Activated B cell treated with CpG ODN at 0.5 μM for 24 hours (primary cell): ENCODE measurements at regions not wholly inside any gene's neighbourhood (a gene's known extent, or its start where the extent isn't known, plus 50 kb on each side); places are given as distances from the start of the nearest gene placed in this dataset.

ENCODE experiments used
- ATAC-seq: fragments of 200-7000 bp; cut with Tn5 transposase; one replicate; pipeline ENCODE4 v1.10.0; 2021; ENCODE audit warnings: low read depth, mild to moderate bottlenecking, moderate library complexity
- CTCF ChIA-PET: fragments of 350-600 bp; sonication (Branson Sonifier 250); formaldehyde crosslinking; loops from one replicate; lab custom pipeline; 2021; ENCODE audit warnings: antibody characterized with exemption; lab: Charles Lee
- POLR2A ChIA-PET: fragments of 350-600 bp; sonication (Branson Sonifier 250); formaldehyde crosslinking; loops from one replicate; lab custom pipeline; 2021; ENCODE audit warnings: antibody characterized with exemption; lab: Charles Lee
- DNase-seq: peaks from one replicate; pipeline ENCODE4 v3.0.0; 2022
- H3K27ac Mint-ChIP-seq: one replicate; pipeline ENCODE4 v1.8.0; 2020; ENCODE audit warnings: mixed read lengths
- H3K27me3 Mint-ChIP-seq: one replicate; pipeline ENCODE4 v1.8.0; 2021; ENCODE audit warnings: mixed read lengths
- H3K36me3 Mint-ChIP-seq: one replicate; pipeline ENCODE4 v1.8.0; 2021; ENCODE audit warnings: low read depth, mixed read lengths
- H3K4me1 Mint-ChIP-seq: one replicate; pipeline ENCODE4 v1.8.0; 2021; ENCODE audit warnings: mixed read lengths
- H3K4me3 Mint-ChIP-seq: one replicate; pipeline ENCODE4 v1.8.0; 2020; ENCODE audit warnings: mild to moderate bottlenecking, mixed read lengths
- H3K9me3 Mint-ChIP-seq: one replicate; pipeline ENCODE4 v1.8.0; 2020; ENCODE audit warnings: mixed read lengths
- CTCF ChIP-seq: fragments of 200-600 bp; IDR thresholded peaks from one replicate; pipeline ENCODE4 v1.8.0; 2022; ENCODE audit warnings: antibody characterized with exemption, mild to moderate bottlenecking
- intact Hi-C: fragments of 100-400 bp; cut with micrococcal nuclease; formaldehyde crosslinking; loops from one replicate; pipeline ENCODE4 v1.15.1; 2024

GRCh38 chr12:61554268-61555008 is 705.8 kb upstream of the USP15 start:
- CTCF ChIA-PET, result no interaction called here
- Mint-ChIP-seq H3K27ac (no peak overlapping the region), H3K36me3 (no peaks in the 10 kb centered on the region), H3K27me3 (no peaks in the 10 kb centered on the region), H3K4me1 (no peaks in the 10 kb centered on the region), H3K4me3 (no peak overlapping the region), H3K9me3 (peaks cover 2% of the 10 kb centered on the region)
- POLR2A ChIA-PET, result no interaction called here
- DNase-seq (no peak), ATAC-seq (no peak)
- no peak for TF ChIP-seq CTCF
- intact Hi-C loops, result no loop called here

DNA sequence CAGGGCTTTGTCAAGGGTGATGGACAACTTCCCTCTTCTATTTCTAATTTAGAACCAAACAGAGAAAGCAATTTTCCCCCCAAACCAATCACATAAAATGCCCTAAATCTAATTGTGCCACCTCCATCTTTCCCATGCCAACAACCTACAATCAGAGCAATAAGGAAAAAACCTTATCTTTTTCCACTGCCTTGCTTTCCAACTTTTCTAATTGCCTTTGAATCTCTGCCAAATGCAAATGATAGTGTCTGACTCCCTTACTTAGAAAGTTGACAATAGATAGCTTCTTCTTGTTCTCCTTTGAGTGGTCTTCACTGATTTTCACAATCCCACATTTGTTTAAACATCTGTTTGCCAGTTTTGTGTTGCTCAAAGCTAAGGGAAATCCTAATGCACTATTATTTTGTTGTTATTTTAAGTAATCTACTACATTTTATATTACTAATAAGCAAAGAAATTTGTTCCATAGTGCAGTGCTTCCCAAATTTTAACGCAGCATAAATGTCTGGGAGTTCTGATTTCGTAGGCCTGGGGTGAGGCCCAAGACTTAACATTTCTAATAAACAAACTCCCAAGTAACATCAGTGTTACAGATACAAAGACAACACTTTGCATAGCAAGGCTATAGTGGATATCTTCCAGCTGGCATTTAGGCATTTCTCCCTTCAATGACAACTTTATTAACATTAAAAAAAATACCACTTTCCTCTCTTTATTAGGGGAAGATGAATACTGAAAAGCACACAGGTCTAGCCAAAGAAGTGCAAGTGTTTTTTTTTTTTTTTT is 696.3 kb upstream of the USP15 start:
- ATAC-seq, result no peak
- DNase-seq, result no peak
- intact Hi-C loops, result no loop called here
- H3K9me3 Mint-ChIP-seq, result peaks cover 11% of the 10 kb centered on the region
- H3K27me3 Mint-ChIP-seq, result no peaks in the 10 kb centered on the region
- H3K4me1 Mint-ChIP-seq, result no peaks in the 10 kb centered on the region
- CTCF ChIA-PET, result no interaction called here
- no peak for TF ChIP-seq CTCF
- no peak overlapping the region for H3K27ac Mint-ChIP-seq
- no peaks in the 10 kb centered on the region for H3K36me3 Mint-ChIP-seq
- POLR2A ChIA-PET, result no interaction called here
- H3K4me3 Mint-ChIP-seq, result no peak overlapping the region

DNA sequence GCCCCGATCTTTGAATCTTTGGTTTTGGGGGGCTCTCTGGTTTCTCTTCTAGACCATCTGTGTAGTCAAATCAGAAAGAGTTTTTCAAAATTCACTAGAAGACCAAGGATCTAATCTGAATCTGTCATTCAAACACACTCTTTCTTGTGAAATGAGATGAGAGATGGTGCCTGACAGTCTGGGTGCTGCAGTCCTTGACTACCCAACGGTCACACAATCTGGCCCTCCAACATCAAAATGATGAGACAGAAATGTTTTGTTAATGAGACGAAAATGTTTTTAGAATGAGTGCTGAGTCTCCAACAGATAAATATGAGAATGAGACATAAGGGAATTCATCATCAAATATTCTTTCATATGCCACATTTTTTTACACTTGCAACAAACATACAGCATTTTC is 695.7 kb upstream of the USP15 start:
- no peak overlapping the region for H3K4me3 Mint-ChIP-seq
- H3K27me3 Mint-ChIP-seq, result no peaks in the 10 kb centered on the region
- intact Hi-C loops, result no loop called here
- H3K4me1 Mint-ChIP-seq, result no peaks in the 10 kb centered on the region
- CTCF ChIA-PET, result no interaction called here
- peaks cover 11% of the 10 kb centered on the region for H3K9me3 Mint-ChIP-seq
- no peaks in the 10 kb centered on the region for H3K36me3 Mint-ChIP-seq
- DNase-seq (no peak), ATAC-seq (no peak)
- no peak for TF ChIP-seq CTCF
- H3K27ac Mint-ChIP-seq, result no peak overlapping the region
- POLR2A ChIA-PET, result no interaction called here

- Mint-ChIP-seq H3K27me3 (no peaks in the 10 kb centered on the region), H3K4me3 (no peak overlapping the region), H3K27ac (no peak overlapping the region), H3K4me1 (no peaks in the 10 kb centered on the region), H3K9me3 (peaks cover 8% of the 10 kb centered on the region), H3K36me3 (no peaks in the 10 kb centered on the region)
- no peak for TF ChIP-seq CTCF
- POLR2A ChIA-PET, result no interaction called here
- ATAC-seq, result no peak
- intact Hi-C loops, result no loop called here
- CTCF ChIA-PET, result no interaction called here
- no peak for DNase-seq
Observed at GRCh38 chr12:61566183-61566582, 694.0 kb upstream of the USP15 start.

DNA sequence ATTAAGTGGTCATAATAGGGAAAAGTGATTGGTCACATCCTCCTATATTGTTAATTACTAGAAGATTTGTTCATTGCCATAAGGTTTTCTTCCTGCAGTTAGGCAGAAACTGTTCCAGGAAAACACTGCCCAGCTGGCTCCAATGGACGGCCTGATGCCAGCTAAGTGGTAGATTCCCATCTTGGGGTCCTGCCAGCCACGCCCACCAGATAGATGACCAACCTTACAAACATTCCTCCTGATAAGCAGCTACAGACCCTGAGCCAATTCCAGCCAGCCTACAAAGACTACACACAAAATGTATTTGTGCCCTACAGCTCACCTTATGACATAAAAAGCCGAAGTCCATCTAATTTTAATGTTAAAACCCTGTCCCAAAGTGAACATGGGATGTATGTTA is 685.9 kb upstream of the USP15 start:
- no peak for TF ChIP-seq CTCF
- ChIA-PET POLR2A (no interaction called here), CTCF (no interaction called here)
- no peaks in the 10 kb centered on the region for H3K4me1 Mint-ChIP-seq
- no peaks in the 10 kb centered on the region for H3K27me3 Mint-ChIP-seq
- H3K27ac Mint-ChIP-seq, result no peak overlapping the region
- H3K4me3 Mint-ChIP-seq, result no peak overlapping the region
- ATAC-seq, result no peak
- intact Hi-C loops, result no loop called here
- DNase-seq, result no peak
- H3K36me3 Mint-ChIP-seq, result no peaks in the 10 kb centered on the region
- H3K9me3 Mint-ChIP-seq, result peaks cover 7% of the 10 kb centered on the region
